BLaER1 (cell line): ENCODE measurements at regions not wholly inside any gene's neighbourhood (a gene's known extent, or its start where the extent isn't known, plus 50 kb on each side); places are given as distances from the start of the nearest gene placed in this dataset.

Experiments used
- H3K27ac ChIP-seq: shearing (Covaris generic); formaldehyde crosslinking; 2 replicates; pipeline ENCODE4 v1.8.1; 2022
- H3K27me3 ChIP-seq: shearing (Covaris generic); formaldehyde crosslinking; 2 replicates; pipeline ENCODE4 v1.8.1; 2022
- H3K36me3 ChIP-seq: shearing (Covaris generic); formaldehyde crosslinking; 2 replicates; pipeline ENCODE4 v1.8.1; 2022
- H3K4me1 ChIP-seq: shearing (Covaris generic); formaldehyde crosslinking; 2 replicates; pipeline ENCODE4 v1.8.1; 2022
- H3K4me2 ChIP-seq: shearing (Covaris generic); formaldehyde crosslinking; 2 replicates; pipeline ENCODE4 v1.8.1; 2022
- H3K4me3 ChIP-seq: shearing (Covaris generic); formaldehyde crosslinking; 2 replicates; pipeline ENCODE4 v1.8.1; 2022
- H3K9ac ChIP-seq: shearing (Covaris generic); formaldehyde crosslinking; 2 replicates; pipeline ENCODE4 v1.8.1; 2022
- H3K9me3 ChIP-seq: shearing (Covaris generic); formaldehyde crosslinking; 2 replicates; pipeline ENCODE4 v1.8.1; 2022
- H4K20me1 ChIP-seq: shearing (Covaris generic); formaldehyde crosslinking; 2 replicates; pipeline ENCODE4 v1.8.1; 2022
- Cebpa-rat ChIP-seq: shearing (Covaris generic); IDR thresholded peaks from 2 replicates; pipeline ENCODE4 v1.8.1; 2022

DNA sequence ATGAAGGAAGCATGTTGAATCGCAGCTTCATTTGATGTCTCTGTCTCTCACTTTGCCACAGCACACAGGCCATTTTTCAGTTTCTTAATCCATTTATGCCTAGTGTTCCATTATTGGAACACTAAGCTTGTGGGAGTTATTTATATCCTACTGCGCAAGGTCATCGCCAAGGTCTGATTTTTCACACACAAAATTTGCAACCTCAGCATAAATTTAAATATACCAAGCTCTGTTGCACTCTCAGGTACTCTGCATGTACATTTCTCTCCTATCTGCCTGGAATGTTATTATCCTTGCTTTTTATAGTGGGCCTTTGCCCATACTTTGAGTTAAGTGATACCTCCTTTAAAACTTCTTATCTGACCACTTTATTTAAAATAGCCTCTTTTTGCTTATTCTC, 519.2 kb upstream of the TOM1L1 start:
- H3K4me2 ChIP-seq: no peak overlapping the region

DNA sequence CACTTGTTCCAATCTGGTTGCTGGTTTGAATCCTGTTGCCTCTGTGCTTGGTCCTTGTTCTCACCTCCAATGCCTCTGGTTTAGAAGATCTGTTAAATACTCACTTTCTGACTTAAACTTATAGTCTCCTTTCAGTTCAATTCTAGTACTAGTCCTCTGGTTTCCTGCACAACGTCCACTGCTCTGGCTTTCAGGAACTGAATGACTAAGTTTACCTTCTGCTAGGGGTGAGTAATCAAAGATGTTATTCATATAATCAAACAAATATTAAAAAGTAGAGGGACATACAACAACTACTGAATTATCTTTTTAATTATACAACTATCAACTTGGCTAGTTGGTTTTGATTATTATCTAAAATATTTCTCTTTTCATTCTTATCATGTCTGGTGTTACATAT, 496.4 kb upstream of the TOM1L1 start:
- Histone ChIP-seq H3K4me2 (no peak overlapping the region), H3K36me3 (no peaks in the 10 kb centered on the region), H3K4me1 (no peaks in the 10 kb centered on the region), H3K9me3 (no peaks in the 10 kb centered on the region), H4K20me1 (no peaks in the 10 kb centered on the region), H3K9ac (no peak overlapping the region), H3K27ac (no peak overlapping the region), H3K27me3 (no peaks in the 10 kb centered on the region), H3K4me3 (no peak overlapping the region)
- no peak for TF ChIP-seq Cebpa-rat

More for the DNA sequence above, 519.2 kb upstream of the TOM1L1 start:
- H4K20me1 ChIP-seq: no peaks in the 10 kb centered on the region
- no peak for TF ChIP-seq Cebpa-rat
- H3K4me3 ChIP-seq: no peak overlapping the region
- no peaks in the 10 kb centered on the region for H3K27me3 ChIP-seq
- H3K36me3 ChIP-seq: no peaks in the 10 kb centered on the region
- no peaks in the 10 kb centered on the region for H3K4me1 ChIP-seq
- H3K9me3 ChIP-seq: no peaks in the 10 kb centered on the region
- H3K9ac ChIP-seq: no peak overlapping the region
- H3K27ac ChIP-seq: no peak overlapping the region

DNA sequence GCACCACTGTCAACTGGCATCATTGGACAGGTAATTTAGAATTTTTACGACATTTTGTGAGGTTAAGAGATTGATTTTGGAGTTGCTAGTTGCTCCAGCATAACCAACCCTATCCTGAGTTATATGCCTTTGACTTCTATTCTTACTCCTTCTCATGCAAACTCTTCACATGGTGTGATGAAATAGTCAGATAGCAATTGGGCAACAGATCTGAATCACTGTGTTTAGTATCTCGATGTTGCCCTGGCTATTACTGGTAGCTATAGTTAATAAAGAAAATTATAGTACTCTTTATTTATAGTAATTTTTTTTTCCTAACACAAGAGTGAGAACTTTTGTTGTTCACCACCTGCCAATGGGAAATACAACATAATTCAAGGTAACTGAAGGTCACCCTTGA, 494.8 kb upstream of the TOM1L1 start:
- TF ChIP-seq Cebpa-rat: no peak
- Histone ChIP-seq H4K20me1 (no peaks in the 10 kb centered on the region), H3K27me3 (no peaks in the 10 kb centered on the region), H3K9ac (no peak overlapping the region), H3K4me2 (no peak overlapping the region), H3K4me3 (no peak overlapping the region), H3K9me3 (no peaks in the 10 kb centered on the region), H3K36me3 (no peaks in the 10 kb centered on the region), H3K4me1 (no peaks in the 10 kb centered on the region), H3K27ac (no peak overlapping the region)

DNA sequence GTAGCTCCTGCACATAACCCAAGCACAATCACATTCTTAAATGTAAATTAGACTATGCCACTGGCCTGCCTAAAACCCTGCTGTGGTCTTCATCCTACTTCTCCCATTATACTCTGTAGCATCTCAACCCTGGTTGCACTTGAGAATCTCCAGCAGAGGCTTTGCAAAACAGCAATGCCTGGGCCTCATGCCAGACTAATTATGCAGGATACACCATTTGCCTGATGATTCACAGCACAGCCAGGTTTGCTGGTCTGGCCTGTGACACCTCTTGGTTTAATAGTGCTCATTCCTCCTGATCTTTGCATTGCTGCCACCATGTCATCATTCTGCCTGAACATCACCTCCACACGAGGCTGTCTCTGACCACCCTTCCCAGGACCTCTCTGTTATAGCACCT, 491.9 kb upstream of the TOM1L1 start:
- Histone ChIP-seq H3K27me3 (no peaks in the 10 kb centered on the region), H3K9ac (no peak overlapping the region), H3K4me2 (no peak overlapping the region), H4K20me1 (no peaks in the 10 kb centered on the region), H3K4me3 (no peak overlapping the region), H3K27ac (no peak overlapping the region), H3K9me3 (no peaks in the 10 kb centered on the region), H3K36me3 (no peaks in the 10 kb centered on the region), H3K4me1 (no peaks in the 10 kb centered on the region)
- TF ChIP-seq Cebpa-rat: no peak

- Histone ChIP-seq H4K20me1 (no peaks in the 10 kb centered on the region), H3K36me3 (no peaks in the 10 kb centered on the region), H3K4me2 (no peak overlapping the region), H3K9me3 (no peaks in the 10 kb centered on the region), H3K4me1 (no peaks in the 10 kb centered on the region), H3K9ac (no peak overlapping the region), H3K27ac (no peak overlapping the region), H3K4me3 (no peak overlapping the region), H3K27me3 (no peaks in the 10 kb centered on the region)
- TF ChIP-seq Cebpa-rat: no peak
These were observed 482.2 kb upstream of the TOM1L1 start for GRCh38 chr17:54418467-54418866.

- no peaks in the 10 kb centered on the region for H3K27me3 ChIP-seq
- H4K20me1 ChIP-seq: no peaks in the 10 kb centered on the region
- TF ChIP-seq Cebpa-rat: no peak
- no peaks in the 10 kb centered on the region for H3K9me3 ChIP-seq
- no peak overlapping the region for H3K9ac ChIP-seq
- H3K4me2 ChIP-seq: no peak overlapping the region
- no peak overlapping the region for H3K4me3 ChIP-seq
- H3K4me1 ChIP-seq: no peaks in the 10 kb centered on the region
- H3K27ac ChIP-seq: no peak overlapping the region
- no peaks in the 10 kb centered on the region for H3K36me3 ChIP-seq
These were observed 475.0 kb upstream of the TOM1L1 start for GRCh38 chr17:54425671-54426070.

DNA sequence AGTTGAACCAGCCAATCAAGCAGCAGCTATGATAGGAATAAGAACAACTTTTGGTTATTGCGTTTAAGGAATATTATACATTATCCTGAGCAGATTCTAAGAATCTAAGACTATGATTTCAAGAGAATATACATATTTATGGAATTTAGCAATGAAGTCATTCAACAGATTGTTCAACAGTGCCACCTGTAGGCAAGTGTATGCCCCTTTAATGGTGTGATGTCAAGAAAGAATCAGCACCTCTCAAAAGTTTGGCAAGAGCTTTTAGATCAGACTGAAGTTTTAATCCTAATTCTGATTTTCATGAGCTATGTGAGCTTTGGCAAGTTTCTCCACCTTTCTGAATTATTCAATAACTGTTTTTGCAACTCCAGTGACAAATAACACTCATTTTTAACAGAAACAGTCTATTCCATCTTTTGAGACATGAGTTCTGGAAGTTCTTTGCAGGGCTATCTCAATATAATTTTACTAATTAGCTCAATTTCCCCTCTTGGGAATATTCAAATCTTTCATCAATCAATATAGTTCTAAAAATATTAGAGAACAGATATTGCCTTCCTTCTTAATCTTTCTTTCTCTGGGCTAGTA, 474.3 kb upstream of the TOM1L1 start:
- no peaks in the 10 kb centered on the region for H3K9me3 ChIP-seq
- no peaks in the 10 kb centered on the region for H4K20me1 ChIP-seq
- H3K4me3 ChIP-seq: no peak overlapping the region

DNA sequence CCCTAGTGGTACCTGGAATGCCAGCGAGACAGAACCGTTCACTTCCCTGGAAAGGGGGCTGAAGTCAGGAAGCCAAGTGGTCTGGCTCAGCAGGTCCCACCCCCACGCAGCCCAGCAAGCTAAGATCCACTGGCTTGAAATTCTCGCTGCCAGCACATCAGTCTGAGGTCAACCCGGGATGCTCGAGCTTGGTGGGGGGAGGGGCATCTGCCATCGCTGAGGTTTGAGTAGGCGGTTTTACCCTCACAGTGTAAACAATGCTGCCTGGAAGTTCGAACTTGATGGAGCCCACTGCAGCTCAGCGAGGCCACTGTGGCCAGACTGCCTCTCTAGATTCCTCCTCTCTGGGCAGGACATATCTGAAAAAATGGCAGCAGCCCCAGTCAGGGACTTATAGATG, 464.7 kb upstream of the TOM1L1 start:
- TF ChIP-seq Cebpa-rat: no peak
- no peaks in the 10 kb centered on the region for H3K4me1 ChIP-seq
- H3K9ac ChIP-seq: no peak overlapping the region
- no peak overlapping the region for H3K27ac ChIP-seq
- H3K27me3 ChIP-seq: no peaks in the 10 kb centered on the region
- H3K36me3 ChIP-seq: no peaks in the 10 kb centered on the region
- no peaks in the 10 kb centered on the region for H3K9me3 ChIP-seq
- H3K4me2 ChIP-seq: no peak overlapping the region
- H4K20me1 ChIP-seq: no peaks in the 10 kb centered on the region
- H3K4me3 ChIP-seq: no peak overlapping the region

More for the DNA sequence above, 474.3 kb upstream of the TOM1L1 start:
- H3K4me1 ChIP-seq: no peaks in the 10 kb centered on the region
- H3K9ac ChIP-seq: no peak overlapping the region
- no peak overlapping the region for H3K27ac ChIP-seq
- H3K4me2 ChIP-seq: no peak overlapping the region
- TF ChIP-seq Cebpa-rat: no peak
- H3K27me3 ChIP-seq: no peaks in the 10 kb centered on the region
- no peaks in the 10 kb centered on the region for H3K36me3 ChIP-seq

- no peak overlapping the region for H3K4me3 ChIP-seq
- no peak overlapping the region for H3K4me2 ChIP-seq
- TF ChIP-seq Cebpa-rat: no peak
These were observed 460.8 kb upstream of the TOM1L1 start for GRCh38 chr17:54439816-54440215.

DNA sequence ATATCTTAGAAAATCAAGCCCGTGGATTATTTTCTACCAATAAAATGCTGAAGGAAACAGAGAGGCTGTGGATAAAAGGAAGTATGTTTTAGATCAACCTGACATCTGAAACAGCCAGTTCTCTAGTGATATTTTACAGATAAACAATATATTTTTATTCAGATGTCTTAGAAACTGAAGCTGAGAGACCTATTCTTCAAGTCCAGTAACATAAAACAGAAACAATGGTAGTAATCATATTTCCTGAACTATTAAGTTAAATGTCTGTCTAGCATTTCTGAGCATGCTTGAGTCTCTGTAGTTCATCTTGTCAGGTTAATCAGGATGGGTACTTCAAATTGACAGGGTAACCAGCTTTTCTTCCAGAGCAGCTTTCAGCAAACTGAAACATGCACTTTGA, 449.6 kb upstream of the TOM1L1 start:
- H3K4me3 ChIP-seq: no peak overlapping the region
- H3K4me1 ChIP-seq: no peaks in the 10 kb centered on the region

More at GRCh38 chr17:54439816-54440215, 460.8 kb upstream of the TOM1L1 start:
- no peak overlapping the region for H3K27ac ChIP-seq
- H3K36me3 ChIP-seq: no peaks in the 10 kb centered on the region
- H3K4me1 ChIP-seq: no peaks in the 10 kb centered on the region
- no peaks in the 10 kb centered on the region for H3K9me3 ChIP-seq
- no peak overlapping the region for H3K9ac ChIP-seq
- H4K20me1 ChIP-seq: no peaks in the 10 kb centered on the region
- no peaks in the 10 kb centered on the region for H3K27me3 ChIP-seq

DNA sequence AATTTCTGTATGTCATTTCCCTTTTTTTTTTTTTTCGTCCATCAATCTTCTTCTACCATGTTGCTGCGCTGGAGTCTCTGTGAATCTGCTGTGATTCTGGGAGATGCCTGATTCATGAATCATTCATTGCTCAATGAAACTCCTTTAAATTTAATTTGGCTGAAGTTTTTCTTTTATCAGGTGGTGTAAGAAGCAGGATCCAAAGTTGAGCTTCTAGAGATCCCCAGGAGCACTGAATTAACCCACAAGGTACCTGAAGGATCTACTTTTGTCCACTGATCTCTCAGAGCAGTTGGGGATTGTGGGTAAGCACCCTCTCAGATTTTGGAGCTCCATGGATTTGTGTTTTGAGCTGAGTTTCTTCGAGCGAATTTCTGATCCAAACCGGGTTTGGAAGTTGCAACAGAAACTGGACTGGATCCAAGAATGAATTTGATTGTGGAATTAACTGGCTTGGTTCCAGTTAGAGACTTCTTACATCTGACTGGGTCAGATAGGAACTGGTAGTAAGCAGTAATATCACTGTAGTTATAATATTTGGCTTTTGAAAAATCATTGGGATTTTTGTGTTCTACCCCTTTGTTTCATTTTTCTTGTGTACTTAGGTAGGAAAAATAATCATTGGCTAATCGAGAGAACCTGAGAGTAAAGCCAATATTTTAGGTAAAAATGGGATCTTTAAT, 447.8 kb upstream of the TOM1L1 start:
- Histone ChIP-seq H4K20me1 (no peaks in the 10 kb centered on the region), H3K27me3 (no peaks in the 10 kb centered on the region), H3K4me1 (no peaks in the 10 kb centered on the region), H3K36me3 (no peaks in the 10 kb centered on the region), H3K4me3 (no peak overlapping the region), H3K4me2 (no peak overlapping the region), H3K9ac (no peak overlapping the region), H3K9me3 (peaks cover 39% of the 10 kb centered on the region), H3K27ac (no peak overlapping the region)
- no peak for TF ChIP-seq Cebpa-rat

More for the DNA sequence above, 449.6 kb upstream of the TOM1L1 start:
- no peak overlapping the region for H3K9ac ChIP-seq
- no peak overlapping the region for H3K27ac ChIP-seq
- no peaks in the 10 kb centered on the region for H3K27me3 ChIP-seq
- no peak overlapping the region for H3K4me2 ChIP-seq
- no peaks in the 10 kb centered on the region for H4K20me1 ChIP-seq
- no peak for TF ChIP-seq Cebpa-rat
- no peaks in the 10 kb centered on the region for H3K36me3 ChIP-seq
- peaks cover 28% of the 10 kb centered on the region for H3K9me3 ChIP-seq
